Body of pancreas (tissue), 4 donors: ENCODE measurements at regions not wholly inside any gene's neighbourhood (a gene's known extent, or its start where the extent isn't known, plus 50 kb on each side); places are given as distances from the start of the nearest gene placed in this dataset.

Experiments used
- ATAC-seq: fragments of 150-250 bp; one replicate; pipeline ENCODE4 v1.9.1; 2016
- DNase-seq, 4 donors: peaks; one replicate each; pipeline ENCODE4 v3.0.0-alpha.2; 2019
- H3K27ac ChIP-seq, 4 donors: fragments of 200-600 bp; sonication (generic); 1 replicate in 3 of 4; 2 replicates in 1 of 4; pipeline versions ENCODE4 v1.5.1 to v1.6.1; 2016 to 2019; ENCODE audit warnings: mild to moderate bottlenecking in 1 of 4, mixed read lengths in 1 of 4, moderate library complexity in 1 of 4
- H3K27me3 ChIP-seq, 2 donors: fragments of 200-600 bp; sonication (generic); one replicate each; pipeline ENCODE4 v1.6.0; 2016; ENCODE audit warnings: mild to moderate bottlenecking in 1 of 2
- H3K36me3 ChIP-seq, 2 donors: fragments of 200-600 bp; sonication (generic); replicated peaks in 1 of 2; 2 replicates each; pipeline ENCODE4 v1.5.1; 2016; ENCODE audit warnings: low read depth in 2 of 2; ENCODE audit not compliant: insufficient read depth in 1 of 2
- H3K4me1 ChIP-seq: fragments of 200-600 bp; sonication (generic); one replicate; pipeline ENCODE4 v1.6.0; 2016
- H3K4me3 ChIP-seq, 2 donors: fragments of 200-600 bp; sonication (generic); 1 replicate in 1 of 2; 2 replicates in 1 of 2; pipeline ENCODE4 v1.5.1; 2016 to 2019
- H3K9me3 ChIP-seq, 3 donors: fragments of 200-600 bp; sonication (generic); 1 replicate in 2 of 3; 2 replicates in 1 of 3; pipeline ENCODE4 v1.5.1; 2016
- CTCF ChIP-seq, 7 experiments: fragments of 450-650 bp in 4 of 7; fragments of 200-600 bp in 3 of 7; sonication (generic) in 3 of 7; IDR thresholded peaks; one replicate each; pipeline ENCODE4 v1.5.1; 2016 to 2019; ENCODE audit warnings: antibody characterized with exemption in 7 of 7
- POLR2A ChIP-seq, 3 donors: fragments of 450-650 bp; IDR thresholded peaks; one replicate each; pipeline ENCODE4 v1.6.1; 2016; ENCODE audit warnings: antibody characterized with exemption in 3 of 3, mild to moderate bottlenecking in 2 of 3
- WGBS, 2 donors: methylation state at CpG; one replicate each; pipeline ENCODE4 v1.1.5; 2017; 5-methylcytosine and 5-hydroxymethylcytosine counted together
- intact Hi-C: fragments of 100-400 bp; cut with DNase I; formaldehyde crosslinking; loops from one replicate; pipeline ENCODE4 v1.15.1; 2023

- no peaks in the 10 kb centered on the region for H3K9me3 ChIP-seq
- 68 to 75% methylated on average over 2 of the region's 2 CpGs for WGBS, 2 donors
- intact Hi-C loops = no loop called here
- H3K4me3 ChIP-seq = no peak overlapping the region
- no peaks in the 10 kb centered on the region for H3K4me1 ChIP-seq
- ATAC-seq (no peak), DNase-seq (no peak)
- TF ChIP-seq CTCF (IDR thresholded peaks at IDR 0.05) = no peak
- H3K27me3 ChIP-seq = no peaks in the 10 kb centered on the region
- H3K36me3 ChIP-seq = no peaks in the 10 kb centered on the region
- no peak overlapping the region for H3K27ac ChIP-seq
Observed at GRCh38 chr5:102089883-102090282, 206.2 kb downstream of the SLCO4C1 start.

GRCh38 chr5:102087906-102088305, 208.2 kb downstream of the SLCO4C1 start:
- Histone ChIP-seq H3K4me1 (no peaks in the 10 kb centered on the region), H3K4me3 (no peak overlapping the region), H3K27me3 (no peaks in the 10 kb centered on the region), H3K36me3 (no peaks in the 10 kb centered on the region), H3K9me3 (no peaks in the 10 kb centered on the region), H3K27ac (no peak overlapping the region)
- intact Hi-C loops = no loop called here
- ATAC-seq (no peak), DNase-seq (no peak)
- no peak for TF ChIP-seq POLR2A (IDR thresholded peaks at IDR 0.05)
- no peak for TF ChIP-seq CTCF (IDR thresholded peaks at IDR 0.05)
- WGBS, 2 donors = 60 to 68% methylated on average over 2 of the region's 2 CpGs

GRCh38 chr5:102080288-102080687, 215.8 kb downstream of the SLCO4C1 start:
- Histone ChIP-seq H3K9me3 (no peaks in the 10 kb centered on the region), H3K4me1 (no peaks in the 10 kb centered on the region), H3K36me3 (no peaks in the 10 kb centered on the region), H3K27ac (no peak overlapping the region), H3K4me3 (no peak overlapping the region), H3K27me3 (no peaks in the 10 kb centered on the region)
- WGBS, 2 donors = 23 to 29% methylated on average over 1 of the region's 1 CpG
- intact Hi-C loops = no loop called here
- TF ChIP-seq POLR2A (IDR thresholded peaks at IDR 0.05) = no peak
- TF ChIP-seq CTCF (IDR thresholded peaks at IDR 0.05) = no peak
- ATAC-seq = no peak
- DNase-seq = no peak

- no peak overlapping the region for H3K4me3 ChIP-seq
- H3K36me3 ChIP-seq = no peaks in the 10 kb centered on the region
- WGBS, 2 donors = 82 to 94% methylated on average over 4 to 5 of the region's 5 CpGs
- H3K27me3 ChIP-seq = no peaks in the 10 kb centered on the region
- H3K4me1 ChIP-seq = no peaks in the 10 kb centered on the region
- no peak overlapping the region for H3K27ac ChIP-seq
- DNase-seq (no peak), ATAC-seq (no peak)
- H3K9me3 ChIP-seq = no peaks in the 10 kb centered on the region
- TF ChIP-seq CTCF (IDR thresholded peaks at IDR 0.05) (no peak), POLR2A (IDR thresholded peaks at IDR 0.05) (no peak)
- intact Hi-C loops = no loop called here
Observed at GRCh38 chr5:102077920-102078319, 218.2 kb downstream of the SLCO4C1 start.

- intact Hi-C loops = no loop called here
- 35 to 43% methylated on average over 3 of the region's 3 CpGs for WGBS, 2 donors
- Histone ChIP-seq H3K9me3 (no peaks in the 10 kb centered on the region), H3K4me1 (no peaks in the 10 kb centered on the region), H3K36me3 (no peaks in the 10 kb centered on the region), H3K27me3 (no peaks in the 10 kb centered on the region), H3K27ac (no peak overlapping the region), H3K4me3 (no peak overlapping the region)
- DNase-seq (no peak), ATAC-seq (no peak)
- TF ChIP-seq POLR2A (IDR thresholded peaks at IDR 0.05) = no peak
- no peak for TF ChIP-seq CTCF (IDR thresholded peaks at IDR 0.05)
Observed at GRCh38 chr5:102069974-102070373, 226.1 kb downstream of the SLCO4C1 start.
